Esophagus squamous epithelium (tissue), 5 donors: ENCODE measurements at regions not wholly inside any gene's neighbourhood (a gene's known extent, or its start where the extent isn't known, plus 50 kb on each side); places are given as distances from the start of the nearest gene placed in this dataset.

Experiments
- DNase-seq: peaks from one replicate; lab custom pipeline; 2025; lab: John Stamatoyannopoulos, UW
- H3K27ac ChIP-seq, 4 donors: fragments of 200-600 bp; sonication (generic); one replicate each; pipeline ENCODE4 v1.5.1; 2016 to 2019; ENCODE audit warnings: mild to moderate bottlenecking in 1 of 4
- H3K27me3 ChIP-seq, 4 donors: fragments of 200-600 bp; sonication (generic); 1 replicate in 3 of 4; 2 replicates in 1 of 4; pipeline versions ENCODE4 v1.5.1 to v1.6.0; 2017 to 2021; ENCODE audit warnings: antibody characterized with exemption in 1 of 4
- H3K36me3 ChIP-seq, 3 donors: fragments of 200-600 bp; sonication (generic); one replicate each; pipeline ENCODE4 v1.5.1; 2016 to 2019
- H3K4me1 ChIP-seq, 3 donors: fragments of 200-600 bp; sonication (generic); one replicate each; pipeline ENCODE4 v1.5.1; 2017 to 2019
- H3K4me3 ChIP-seq, 4 donors: fragments of 200-600 bp; sonication (generic); 1 replicate in 3 of 4; 2 replicates in 1 of 4; pipeline ENCODE4 v1.5.1; 2016 to 2019; ENCODE audit warnings: mild to moderate bottlenecking in 2 of 4, moderate library complexity in 1 of 4
- H3K9me3 ChIP-seq, 3 donors: fragments of 200-600 bp; sonication (generic); one replicate each; pipeline ENCODE4 v1.5.1; 2016 to 2019
- CTCF ChIP-seq, 6 experiments: fragments of 450-650 bp in 4 of 6; fragments of 200-600 bp in 2 of 6; sonication (generic) in 2 of 6; IDR thresholded peaks; one replicate each; pipeline ENCODE4 v1.5.1; 2016 to 2019; ENCODE audit warnings: antibody characterized with exemption in 6 of 6, mild to moderate bottlenecking in 4 of 6, moderate library complexity in 4 of 6
- POLR2A ChIP-seq, 4 donors: fragments of 450-650 bp; IDR thresholded peaks; one replicate each; pipeline ENCODE4 v1.6.1; 2017; ENCODE audit warnings: antibody characterized with exemption in 4 of 4, mild to moderate bottlenecking in 4 of 4, moderate library complexity in 3 of 4
- WGBS, 2 donors: methylation state at CpG; one replicate each; pipeline ENCODE4 v1.1.5; 2018; 5-methylcytosine and 5-hydroxymethylcytosine counted together
- intact Hi-C: fragments of 100-400 bp; cut with DNase I; formaldehyde crosslinking; loops from one replicate; pipeline ENCODE4 v1.15.0; 2022
- donor health status: DM: yes; HTN: yes; CAD: no.

- H3K4me1 ChIP-seq: no peaks in the 10 kb centered on the region
Observed at GRCh38 chr15:97479957-97480356, 480.5 kb upstream of the ARRDC4 start.

GRCh38 chr15:97482521-97482920 lies 478.0 kb upstream of the ARRDC4 start:
- intact Hi-C loops: no loop called here
- H3K4me1 ChIP-seq: no peaks in the 10 kb centered on the region
- 57 to 58% methylated on average over 3 of the region's 3 CpGs for WGBS, 2 donors
- no peak overlapping the region for H3K27ac ChIP-seq
- DNase-seq: no peak
- no peak overlapping the region for H3K4me3 ChIP-seq
- H3K36me3 ChIP-seq: no peaks in the 10 kb centered on the region
- no peaks in the 10 kb centered on the region for H3K9me3 ChIP-seq
- no peak for TF ChIP-seq POLR2A (IDR thresholded peaks at IDR 0.05)
- no peak for TF ChIP-seq CTCF (IDR thresholded peaks at IDR 0.05)
- no peaks in the 10 kb centered on the region for H3K27me3 ChIP-seq

More at GRCh38 chr15:97479957-97480356, 480.5 kb upstream of the ARRDC4 start:
- H3K9me3 ChIP-seq: no peaks in the 10 kb centered on the region
- 86 to 89% methylated on average over 3 of the region's 3 CpGs for WGBS, 2 donors
- intact Hi-C loops: no loop called here
- no peak for DNase-seq
- TF ChIP-seq POLR2A (IDR thresholded peaks at IDR 0.05) (no peak), CTCF (IDR thresholded peaks at IDR 0.05) (no peak)
- no peak overlapping the region for H3K27ac ChIP-seq
- no peaks in the 10 kb centered on the region for H3K36me3 ChIP-seq
- H3K4me3 ChIP-seq: no peak overlapping the region
- H3K27me3 ChIP-seq: no peaks in the 10 kb centered on the region

GRCh38 chr15:97483232-97483631 lies 477.3 kb upstream of the ARRDC4 start:
- TF ChIP-seq CTCF (IDR thresholded peaks at IDR 0.05) (no peak), POLR2A (IDR thresholded peaks at IDR 0.05) (no peak)
- 82 to 83% methylated on average over 21 of the region's 21 CpGs for WGBS, 2 donors
- H3K27ac ChIP-seq: no peak overlapping the region
- no peaks in the 10 kb centered on the region for H3K4me1 ChIP-seq
- intact Hi-C loops: no loop called here
- H3K9me3 ChIP-seq: no peaks in the 10 kb centered on the region
- no peak overlapping the region for H3K4me3 ChIP-seq
- no peaks in the 10 kb centered on the region for H3K27me3 ChIP-seq
- no peak for DNase-seq
- no peaks in the 10 kb centered on the region for H3K36me3 ChIP-seq

GRCh38 chr15:97490429-97490828 lies 470.1 kb upstream of the ARRDC4 start:
- 50 to 83% methylated on average over 4 of the region's 4 CpGs for whole genome bisulfite sequencing, 2 donors
- no peaks in the 10 kb centered on the region for H3K9me3 ChIP-seq
- H3K27me3 ChIP-seq: no peaks in the 10 kb centered on the region
- TF ChIP-seq CTCF (IDR thresholded peaks at IDR 0.05) (no peak), POLR2A (IDR thresholded peaks at IDR 0.05) (no peak)
- H3K4me1 ChIP-seq: no peaks in the 10 kb centered on the region
- DNase-seq: no peak
- no peak overlapping the region for H3K4me3 ChIP-seq
- H3K36me3 ChIP-seq: no peaks in the 10 kb centered on the region
- H3K27ac ChIP-seq: no peak overlapping the region
- intact Hi-C loops: no loop called here

- intact Hi-C loops: no loop called here
- no peak overlapping the region for H3K4me3 ChIP-seq
- H3K27ac ChIP-seq: no peak overlapping the region
- H3K36me3 ChIP-seq: no peaks in the 10 kb centered on the region
- no peaks in the 10 kb centered on the region for H3K27me3 ChIP-seq
- 88 to 100% methylated on average over 1 of the region's 1 CpG for WGBS, 2 donors
- no peak for DNase-seq
- no peaks in the 10 kb centered on the region for H3K9me3 ChIP-seq
- TF ChIP-seq CTCF (IDR thresholded peaks at IDR 0.05) (no peak), POLR2A (IDR thresholded peaks at IDR 0.05) (no peak)
- H3K4me1 ChIP-seq: no peaks in the 10 kb centered on the region
Observed at GRCh38 chr15:97501291-97501690, 459.2 kb upstream of the ARRDC4 start.
